ENCODE measurements at regions not wholly inside any gene's neighbourhood (a gene's known extent, or its start where the extent isn't known, plus 50 kb on each side); places are given as distances from the start of the nearest gene placed in this dataset.

DNA sequence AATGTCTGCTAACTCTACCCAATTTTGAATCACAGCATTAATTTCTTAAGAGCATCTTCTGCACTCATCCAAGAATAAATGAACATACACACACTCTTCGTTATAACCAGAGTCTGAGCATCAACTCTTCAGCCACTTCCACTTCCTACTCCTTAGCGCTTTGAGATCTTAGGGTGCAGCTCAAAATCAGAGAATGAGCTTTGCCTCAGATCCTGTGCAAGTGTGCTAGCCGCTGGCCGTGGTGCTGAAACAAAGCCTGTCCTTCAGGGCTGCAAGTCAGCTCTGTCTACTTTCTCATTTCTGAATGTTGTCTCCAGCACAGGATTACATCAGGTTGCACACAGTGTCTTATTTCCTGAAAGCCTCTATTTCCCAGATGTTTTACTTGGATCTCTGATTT lies 165.4 kb downstream of the AIPL1 start:
- no peaks in the 10 kb centered on the region for H3K4me1 ChIP-seq (ENCODE audit: insufficient read depth, low read length, poor library complexity, severe bottlenecking)
- intact Hi-C loops (cut with micrococcal nuclease; ENCODE audit: unreplicated experiment): no loop called here
- peak; percentile 39 for DNase-seq (ENCODE audit: low spot score)
- CTCF ChIA-PET (ENCODE audit: unreplicated experiment): no interaction called here
- no TSS peak for BruUV-seq (replicated peaks)
- H3K4me3 ChIP-seq (ENCODE audit: low read depth, low read length, poor library complexity, severe bottlenecking): no peak overlapping the region
- H3K27ac ChIP-seq (ENCODE audit: low read depth, low read length, poor library complexity, severe bottlenecking): no peak overlapping the region
- H3K79me2 ChIP-seq (ENCODE audit: insufficient read depth, low read depth, low read length): no peaks in the 10 kb centered on the region
- H4K20me1 ChIP-seq (ENCODE audit: insufficient read depth, low read length): no peaks in the 10 kb centered on the region
- TF ChIP-seq, protein P1, sequence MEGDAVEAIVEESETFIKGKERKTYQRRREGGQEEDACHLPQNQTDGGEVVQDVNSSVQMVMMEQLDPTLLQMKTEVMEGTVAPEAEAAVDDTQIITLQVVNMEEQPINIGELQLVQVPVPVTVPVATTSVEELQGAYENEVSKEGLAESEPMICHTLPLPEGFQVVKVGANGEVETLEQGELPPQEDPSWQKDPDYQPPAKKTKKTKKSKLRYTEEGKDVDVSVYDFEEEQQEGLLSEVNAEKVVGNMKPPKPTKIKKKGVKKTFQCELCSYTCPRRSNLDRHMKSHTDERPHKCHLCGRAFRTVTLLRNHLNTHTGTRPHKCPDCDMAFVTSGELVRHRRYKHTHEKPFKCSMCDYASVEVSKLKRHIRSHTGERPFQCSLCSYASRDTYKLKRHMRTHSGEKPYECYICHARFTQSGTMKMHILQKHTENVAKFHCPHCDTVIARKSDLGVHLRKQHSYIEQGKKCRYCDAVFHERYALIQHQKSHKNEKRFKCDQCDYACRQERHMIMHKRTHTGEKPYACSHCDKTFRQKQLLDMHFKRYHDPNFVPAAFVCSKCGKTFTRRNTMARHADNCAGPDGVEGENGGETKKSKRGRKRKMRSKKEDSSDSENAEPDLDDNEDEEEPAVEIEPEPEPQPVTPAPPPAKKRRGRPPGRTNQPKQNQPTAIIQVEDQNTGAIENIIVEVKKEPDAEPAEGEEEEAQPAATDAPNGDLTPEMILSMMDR (conservative IDR thresholded peaks at IDR 0.05; ENCODE audit: low read length): no peak
- TF ChIP-seq EZH2phosphoT487 (IDR thresholded peaks at IDR 0.05; ENCODE audit: borderline replicate concordance, low read depth, low read length): no peak
- no peak overlapping the region for H3K4me2 ChIP-seq (ENCODE audit: low read length)
- no peaks in the 10 kb centered on the region for H3K9me3 ChIP-seq (ENCODE audit: low read length)
- H3K36me3 ChIP-seq (ENCODE audit: insufficient read depth, low read length): no peaks in the 10 kb centered on the region
- H2AFZ ChIP-seq (ENCODE audit: low read length): no peak overlapping the region
- POLR2A ChIA-PET: no interaction called here
- no peaks in the 10 kb centered on the region for H3K9me2 ChIP-seq (ENCODE audit: insufficient read depth, low read length)

DNA sequence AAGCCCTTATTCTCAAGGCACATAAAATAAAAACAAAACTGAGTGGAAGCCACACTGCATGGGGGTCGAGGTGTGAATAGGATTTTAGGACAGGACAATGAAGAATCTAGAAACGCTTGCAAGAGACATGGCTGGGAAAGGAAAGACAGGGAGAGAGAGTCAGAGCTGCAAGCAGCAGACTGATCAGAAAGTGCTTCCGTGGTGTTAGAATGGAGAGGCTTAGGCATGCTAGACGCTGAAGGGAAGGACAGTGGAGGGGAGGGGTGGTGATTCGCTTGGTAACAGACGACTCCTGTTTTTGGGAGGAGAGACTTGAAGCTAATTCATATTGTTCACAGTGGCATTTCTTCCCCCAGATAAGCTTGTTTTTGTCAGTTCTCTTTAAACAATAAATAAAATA lies 173.5 kb downstream of the AIPL1 start:
- intact Hi-C loops (cut with micrococcal nuclease; ENCODE audit: unreplicated experiment): no loop called here
- ChIA-PET POLR2A (no interaction called here), CTCF (ENCODE audit: unreplicated experiment) (no interaction called here)
- H3K9me3 ChIP-seq (ENCODE audit: low read length): no peaks in the 10 kb centered on the region
- no peak for DNase-seq (ENCODE audit: low spot score)
- no peak overlapping the region for H3K4me2 ChIP-seq (ENCODE audit: low read length)
- TF ChIP-seq, protein P1 (conservative IDR thresholded peaks at IDR 0.05; ENCODE audit: low read length): no peak
- TF ChIP-seq EZH2phosphoT487 (IDR thresholded peaks at IDR 0.05; ENCODE audit: borderline replicate concordance, low read depth, low read length): no peak
- no peak overlapping the region for H2AFZ ChIP-seq (ENCODE audit: low read length)
- BruUV-seq (replicated peaks): no TSS peak
- H3K9me2 ChIP-seq (ENCODE audit: insufficient read depth, low read length): no peaks in the 10 kb centered on the region
- no peaks in the 10 kb centered on the region for H4K20me1 ChIP-seq (ENCODE audit: insufficient read depth, low read length)
- H3K4me3 ChIP-seq (ENCODE audit: low read depth, low read length, poor library complexity, severe bottlenecking): no peak overlapping the region
- no peaks in the 10 kb centered on the region for H3K4me1 ChIP-seq (ENCODE audit: insufficient read depth, low read length, poor library complexity, severe bottlenecking)
- no peak overlapping the region for H3K27ac ChIP-seq (ENCODE audit: low read depth, low read length, poor library complexity, severe bottlenecking)
- H3K36me3 ChIP-seq (ENCODE audit: insufficient read depth, low read length): no peaks in the 10 kb centered on the region
- H3K79me2 ChIP-seq (ENCODE audit: insufficient read depth, low read depth, low read length): no peaks in the 10 kb centered on the region

DNA sequence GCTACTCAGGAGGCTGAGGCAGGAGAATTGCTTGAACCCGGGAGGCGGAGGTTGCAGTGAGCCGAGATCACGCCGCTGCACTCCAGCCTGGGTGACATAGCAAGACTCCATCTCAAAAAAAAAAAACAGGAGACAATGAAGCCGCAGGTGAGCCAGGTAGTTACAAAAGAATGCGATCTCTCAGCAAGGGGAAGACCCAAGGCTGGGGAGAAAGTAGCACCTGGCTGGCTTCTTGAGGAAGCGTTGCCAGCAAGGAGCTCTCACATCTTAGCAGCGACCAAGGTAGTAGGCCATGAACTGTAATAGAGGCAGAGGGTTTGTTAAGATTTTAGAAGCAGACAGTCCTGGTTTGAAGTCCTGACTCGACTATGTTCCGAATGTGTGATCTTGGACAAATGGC lies 175.0 kb downstream of the AIPL1 start:
- DNase-seq (ENCODE audit: low spot score): no peak
- no peak overlapping the region for H3K4me2 ChIP-seq (ENCODE audit: low read length)
- no peak overlapping the region for H3K4me3 ChIP-seq (ENCODE audit: low read depth, low read length, poor library complexity, severe bottlenecking)
- no peaks in the 10 kb centered on the region for H4K20me1 ChIP-seq (ENCODE audit: insufficient read depth, low read length)
- no peaks in the 10 kb centered on the region for H3K9me3 ChIP-seq (ENCODE audit: low read length)
- H3K27ac ChIP-seq (ENCODE audit: low read depth, low read length, poor library complexity, severe bottlenecking): no peak overlapping the region
- H2AFZ ChIP-seq (ENCODE audit: low read length): no peak overlapping the region
- H3K9me2 ChIP-seq (ENCODE audit: insufficient read depth, low read length): no peaks in the 10 kb centered on the region
- intact Hi-C loops (cut with micrococcal nuclease; ENCODE audit: unreplicated experiment): no loop called here
- BruUV-seq (replicated peaks): no TSS peak
- CTCF ChIA-PET (ENCODE audit: unreplicated experiment): no interaction called here
- TF ChIP-seq, protein P1 (conservative IDR thresholded peaks at IDR 0.05; ENCODE audit: low read length): no peak
- no peak for TF ChIP-seq EZH2phosphoT487 (IDR thresholded peaks at IDR 0.05; ENCODE audit: borderline replicate concordance, low read depth, low read length)
- H3K79me2 ChIP-seq (ENCODE audit: insufficient read depth, low read depth, low read length): no peaks in the 10 kb centered on the region
- no peaks in the 10 kb centered on the region for H3K4me1 ChIP-seq (ENCODE audit: insufficient read depth, low read length, poor library complexity, severe bottlenecking)
- H3K36me3 ChIP-seq (ENCODE audit: insufficient read depth, low read length): no peaks in the 10 kb centered on the region
- POLR2A ChIA-PET: no interaction called here

All from OCI-LY7 (cell line).